CD4-positive, alpha-beta T cell (primary cell): ENCODE measurements at regions not wholly inside any gene's neighbourhood (a gene's known extent, or its start where the extent isn't known, plus 50 kb on each side); places are given as distances from the start of the nearest gene placed in this dataset.
"Not testable (repeated sequence)": the region's sequence is repeated elsewhere in the genome, so short reads cannot be mapped to it uniquely, and the experiment has no call there.

ENCODE experiments used
- ATAC-seq: fragments of 200-7000 bp; cut with Tn5 transposase; one replicate; pipeline ENCODE4 v1.10.0; 2022; ENCODE audit warnings: mild to moderate bottlenecking; ENCODE audit not compliant: poor library complexity
- CTCF ChIA-PET: fragments of 350-600 bp; sonication (Branson Sonifier 250); formaldehyde crosslinking; loops from one replicate; lab custom pipeline; 2021; ENCODE audit warnings: antibody characterized with exemption, inconsistent platforms; lab: Charles Lee
- POLR2A ChIA-PET: fragments of 350-600 bp; sonication (Branson Sonifier 250); formaldehyde crosslinking; loops from one replicate; lab custom pipeline; 2021; ENCODE audit warnings: antibody characterized with exemption, inconsistent platforms; lab: Charles Lee
- DNase-seq, 14 experiments: peaks; one replicate each; pipeline ENCODE4 v3.0.0-alpha.2; 2013 to 2020; ENCODE audit warnings: mixed read lengths in 2 of 14
- H3K27ac ChIP-seq, 2 donors: one replicate each; pipeline versions ENCODE4 v1.5.1 to v1.7.0; 2013; ENCODE audit warnings: low read length in 2 of 2, low read depth in 1 of 2, mild to moderate bottlenecking in 1 of 2
- H3K27me3 ChIP-seq, 2 experiments: 1 replicate in 1 of 2; 2 replicates in 1 of 2; pipeline versions ENCODE4 v1.6.1 to v1.7.0; 2013; ENCODE audit warnings: low read length in 2 of 2, control low read depth in 1 of 2, mild to moderate bottlenecking in 1 of 2, moderate library complexity in 1 of 2; ENCODE audit not compliant: insufficient read depth in 2 of 2, control insufficient read depth in 1 of 2
- H3K36me3 ChIP-seq: one replicate; pipeline ENCODE4 v1.6.1; 2013; ENCODE audit warnings: low read length, control low read depth; ENCODE audit not compliant: insufficient read depth
- H3K4me1 ChIP-seq: one replicate; pipeline ENCODE4 v1.6.1; 2013; ENCODE audit warnings: low read length, control low read depth; ENCODE audit not compliant: insufficient read depth
- H3K4me3 ChIP-seq: one replicate; pipeline ENCODE4 v1.5.1; 2013; ENCODE audit warnings: mild to moderate bottlenecking, low read length, moderate library complexity
- H3K9me3 ChIP-seq, 2 experiments: 1 replicate in 1 of 2; 2 replicates in 1 of 2; pipeline versions ENCODE4 v1.6.1 to v1.7.0; 2013; ENCODE audit warnings: low read length in 2 of 2, mild to moderate bottlenecking in 2 of 2, control low read depth in 1 of 2, moderate library complexity in 1 of 2; ENCODE audit not compliant: control insufficient read depth in 1 of 2, insufficient read depth in 1 of 2
- H3K27ac Mint-ChIP-seq: one replicate; pipeline ENCODE4 v1.8.0; 2020; ENCODE audit warnings: mixed read lengths
- H3K27me3 Mint-ChIP-seq: one replicate; pipeline ENCODE4 v1.8.0; 2021; ENCODE audit warnings: mixed read lengths
- H3K36me3 Mint-ChIP-seq: one replicate; pipeline ENCODE4 v1.8.0; 2021; ENCODE audit warnings: low read depth, mixed read lengths
- H3K4me1 Mint-ChIP-seq: one replicate; pipeline ENCODE4 v1.8.0; 2021; ENCODE audit warnings: low read depth, mixed read lengths
- H3K4me3 Mint-ChIP-seq: one replicate; pipeline ENCODE4 v1.8.0; 2020; ENCODE audit warnings: mild to moderate bottlenecking, mixed read lengths
- H3K9me3 Mint-ChIP-seq: one replicate; pipeline ENCODE4 v1.8.0; 2020; ENCODE audit warnings: mixed read lengths
- CTCF ChIP-seq: fragments of 200-600 bp; IDR thresholded peaks from one replicate; pipeline ENCODE4 v1.8.0; 2022; ENCODE audit warnings: antibody characterized with exemption, mild to moderate bottlenecking
- intact Hi-C, 2 experiments: fragments of 100-400 bp; cut with DNase I in 1 of 2; cut with micrococcal nuclease in 1 of 2; formaldehyde crosslinking; loops; one replicate each; pipeline versions ENCODE4 v1.15.1 to v1.9.0; 2023 to 2025; cut with DNase I, micrococcal nuclease

DNA sequence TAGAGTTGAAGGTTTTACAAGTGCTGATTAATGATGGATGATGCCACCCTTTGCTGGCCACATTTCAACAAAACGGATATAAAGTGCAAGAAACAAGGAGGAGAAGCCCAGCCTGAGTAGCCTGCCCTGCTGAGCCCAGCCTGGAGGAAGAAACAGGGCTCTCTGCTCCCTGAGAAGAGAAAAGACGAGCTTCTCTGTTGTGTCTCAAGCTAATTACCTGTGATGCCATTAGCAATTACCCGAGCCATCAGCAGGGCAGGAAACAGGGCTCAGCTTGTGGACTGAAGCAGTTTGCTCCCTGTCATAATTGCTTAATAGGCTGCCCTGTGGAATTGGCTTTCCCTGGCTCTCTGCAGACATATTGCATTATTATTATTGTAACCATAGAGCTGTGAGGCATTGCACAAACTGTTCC is 709.3 kb upstream of the AUTS2 start:
- no peaks in the 10 kb centered on the region for H3K4me1 ChIP-seq
- no peaks in the 10 kb centered on the region for H3K36me3 ChIP-seq
- no peaks in the 10 kb centered on the region for H3K27me3 ChIP-seq
- ATAC-seq (no peak), DNase-seq (no peak)
- intact Hi-C loops: no loop called here
- no peak overlapping the region for H3K27ac Mint-ChIP-seq
- no peak for TF ChIP-seq CTCF
- ChIA-PET CTCF (no interaction called here), POLR2A (no interaction called here)
- H3K36me3 Mint-ChIP-seq: no peaks in the 10 kb centered on the region
- no peak overlapping the region for H3K27ac ChIP-seq
- peaks cover 0 to 9% of the 10 kb centered on the region in 2 experiments for H3K9me3 ChIP-seq
- H3K4me3 Mint-ChIP-seq: no peak overlapping the region
- peaks cover 15% of the 10 kb centered on the region for H3K9me3 Mint-ChIP-seq
- H3K4me1 Mint-ChIP-seq: no peaks in the 10 kb centered on the region
- no peaks in the 10 kb centered on the region for H3K27me3 Mint-ChIP-seq
- H3K4me3 ChIP-seq: no peak overlapping the region

DNA sequence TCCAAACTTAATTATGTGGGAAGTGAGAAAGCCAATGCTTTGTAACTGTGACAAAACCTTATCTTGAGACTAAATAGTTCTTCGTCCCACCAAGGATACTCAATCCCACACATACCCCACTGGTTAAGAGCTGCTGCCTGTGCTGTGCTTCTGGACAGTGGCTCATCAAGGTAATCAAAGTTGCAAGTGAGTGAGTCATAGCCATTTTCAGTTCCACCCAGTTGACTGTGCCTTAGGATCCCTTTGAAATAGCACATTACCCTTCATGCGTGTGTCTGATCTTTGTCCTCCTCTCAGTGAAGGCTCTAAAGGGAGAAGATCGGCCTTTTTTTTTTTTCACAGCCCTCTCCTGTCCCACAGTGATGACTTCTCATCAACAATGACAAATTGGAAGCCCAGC is 706.0 kb upstream of the AUTS2 start:
- ChIA-PET CTCF (no interaction called here), POLR2A (no interaction called here)
- Histone ChIP-seq H3K27ac (no peak overlapping the region), H3K9me3 (peaks cover 0 to 17% of the 10 kb centered on the region in 2 experiments), H3K27me3 (no peaks in the 10 kb centered on the region), H3K4me1 (no peaks in the 10 kb centered on the region), H3K36me3 (no peaks in the 10 kb centered on the region), H3K4me3 (no peak overlapping the region)
- intact Hi-C loops: no loop called here
- no peak overlapping the region for H3K4me3 Mint-ChIP-seq
- H3K27me3 Mint-ChIP-seq: no peaks in the 10 kb centered on the region
- H3K27ac Mint-ChIP-seq: no peak overlapping the region
- H3K4me1 Mint-ChIP-seq: no peaks in the 10 kb centered on the region
- no peak for TF ChIP-seq CTCF
- ATAC-seq: no peak
- DNase-seq: no peak
- H3K9me3 Mint-ChIP-seq: peaks cover 22% of the 10 kb centered on the region
- H3K36me3 Mint-ChIP-seq: no peaks in the 10 kb centered on the region

- H3K4me3 Mint-ChIP-seq: no peak overlapping the region
- no peaks in the 10 kb centered on the region for H3K27me3 ChIP-seq
- CTCF ChIA-PET: no interaction called here
- peaks cover 0 to 22% of the 10 kb centered on the region in 2 experiments for H3K9me3 ChIP-seq
- intact Hi-C loops: no loop called here
- no peak overlapping the region for H3K27ac ChIP-seq
- no peaks in the 10 kb centered on the region for H3K36me3 Mint-ChIP-seq
- no peaks in the 10 kb centered on the region for H3K4me1 Mint-ChIP-seq
- H3K36me3 ChIP-seq: no peaks in the 10 kb centered on the region
- peaks cover 23% of the 10 kb centered on the region for H3K9me3 Mint-ChIP-seq
- DNase-seq (no peak), ATAC-seq (no peak)
- H3K27me3 Mint-ChIP-seq: no peaks in the 10 kb centered on the region
- POLR2A ChIA-PET: no interaction called here
- H3K27ac Mint-ChIP-seq: no peak overlapping the region
- H3K4me1 ChIP-seq: no peaks in the 10 kb centered on the region
- no peak overlapping the region for H3K4me3 ChIP-seq
- no peak for TF ChIP-seq CTCF
Observed at GRCh38 chr7:68893411-68893810, 704.9 kb upstream of the AUTS2 start.

DNA sequence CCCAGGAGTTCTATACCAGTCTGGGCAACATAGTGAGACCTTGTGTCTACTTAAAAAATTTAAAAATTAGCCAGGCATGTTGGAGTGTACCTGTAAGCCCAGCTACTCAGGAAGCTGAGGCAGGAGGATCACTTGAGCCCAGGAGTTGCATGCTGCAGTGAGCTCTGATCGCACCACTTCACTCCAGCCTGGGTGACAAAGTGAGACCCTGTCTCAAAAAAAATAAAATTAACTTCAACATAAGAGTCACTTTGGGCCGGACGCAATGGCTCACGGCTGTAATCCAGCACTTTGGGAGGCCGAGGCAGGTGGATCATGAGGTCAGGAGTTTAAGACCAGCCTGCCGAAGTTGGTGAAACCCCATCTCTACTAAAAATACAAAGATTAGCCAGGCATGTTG is 699.1 kb upstream of the AUTS2 start:
- not testable (repeated sequence) for H3K4me1 Mint-ChIP-seq, DNase-seq, H3K27ac Mint-ChIP-seq

More for the DNA sequence above, 699.1 kb upstream of the AUTS2 start:
- H3K4me1 ChIP-seq, CTCF ChIA-PET, H3K36me3 ChIP-seq, H3K4me3 Mint-ChIP-seq, intact Hi-C loops, H3K27me3 Mint-ChIP-seq, H3K27ac ChIP-seq, H3K27me3 ChIP-seq, H3K4me3 ChIP-seq, ATAC-seq, POLR2A ChIA-PET, H3K36me3 Mint-ChIP-seq: not testable (repeated sequence)
- H3K9me3 Mint-ChIP-seq: peaks cover 22% of the 10 kb centered on the region
- peaks cover 0 to 30% of the 10 kb centered on the region in 2 experiments for H3K9me3 ChIP-seq
